SH-SY5Y (cell line): ENCODE measurements at regions not wholly inside any gene's neighbourhood (a gene's known extent, or its start where the extent isn't known, plus 50 kb on each side); places are given as distances from the start of the nearest gene placed in this dataset.

Source experiments
- GATA2 ChIP-seq: IDR thresholded peaks from 2 replicates; pipeline ENCODE4 v1.6.1; 2011; ENCODE audit warnings: mild to moderate bottlenecking, low read depth, low read length
- GATA3 ChIP-seq: IDR thresholded peaks from 2 replicates; pipeline ENCODE4 v1.6.1; 2011; ENCODE audit warnings: low read depth, mild to moderate bottlenecking, low read length, moderate library complexity

GRCh38 chr5:109567374-109568044 lies 122.2 kb upstream of the MAN2A1 start:
- TF ChIP-seq GATA3 (no peak), GATA2 (no peak)
